HG03378 (cell line): ENCODE measurements at regions not wholly inside any gene's neighbourhood (a gene's known extent, or its start where the extent isn't known, plus 50 kb on each side); places are given as distances from the start of the nearest gene placed in this dataset.

ENCODE experiments used
- ATAC-seq: cut with Tn5 transposase; IDR thresholded peaks from one replicate; pipeline ENCODE4 v1.9.1; 2021; ENCODE audit warnings: mild to moderate bottlenecking, moderate library complexity; ENCODE audit not compliant: unreplicated experiment

DNA sequence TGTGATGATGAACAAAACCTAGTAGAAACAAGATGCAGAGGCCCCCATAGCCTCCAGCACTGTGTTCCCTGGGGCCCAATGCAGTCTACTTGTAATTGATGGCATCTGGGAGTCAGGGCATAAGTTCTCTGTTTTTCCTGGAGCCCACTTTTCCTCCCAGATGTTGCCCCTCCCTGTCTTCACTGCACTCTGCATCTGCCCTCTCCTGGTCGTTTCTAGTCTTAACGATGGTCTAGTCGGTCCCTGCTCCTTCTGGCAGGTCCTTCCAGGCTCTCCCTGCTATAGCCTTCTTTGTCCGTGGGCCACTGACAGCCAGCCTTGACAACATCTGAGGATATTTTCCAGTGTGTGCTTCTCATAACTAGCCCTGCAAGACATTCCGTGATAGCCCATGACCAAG, 208.3 kb downstream of the GXYLT1 start:
- ATAC-seq: no peak

GRCh38 chr12:41935911-41936310, 208.8 kb downstream of the GXYLT1 start:
- ATAC-seq: no peak

GRCh38 chr12:41932470-41932991, 212.1 kb downstream of the GXYLT1 start:
- ATAC-seq: no peak

DNA sequence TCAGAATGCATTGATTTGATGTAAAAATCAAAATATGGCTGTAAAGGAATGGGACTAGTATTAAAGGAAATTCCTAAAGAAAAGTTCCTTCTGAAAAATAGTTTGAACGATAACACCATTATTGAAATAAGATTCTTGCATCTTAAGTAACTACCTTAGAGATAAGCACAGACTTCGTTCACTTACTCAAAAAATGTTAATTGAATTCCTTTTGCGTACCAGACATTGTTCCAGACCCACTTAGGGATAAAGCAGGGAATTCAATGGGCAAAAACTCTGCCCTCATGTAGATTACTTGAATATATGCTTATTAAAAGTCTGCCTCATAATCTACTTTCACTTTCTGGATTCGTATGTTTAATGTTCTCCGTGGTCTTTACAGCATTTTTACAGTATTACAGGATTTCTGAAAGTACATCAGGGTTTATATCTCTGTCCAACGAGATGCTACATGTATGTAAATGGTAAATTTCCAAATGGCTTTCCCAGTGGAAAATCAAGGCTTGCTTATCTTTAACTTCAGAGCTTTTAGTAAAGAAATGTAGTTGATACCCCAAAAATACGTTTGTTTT, 213.7 kb downstream of the GXYLT1 start:
- no peak for ATAC-seq

- ATAC-seq: no peak
Measured at GRCh38 chr12:41924111-41924510, 220.6 kb downstream of the GXYLT1 start.

DNA sequence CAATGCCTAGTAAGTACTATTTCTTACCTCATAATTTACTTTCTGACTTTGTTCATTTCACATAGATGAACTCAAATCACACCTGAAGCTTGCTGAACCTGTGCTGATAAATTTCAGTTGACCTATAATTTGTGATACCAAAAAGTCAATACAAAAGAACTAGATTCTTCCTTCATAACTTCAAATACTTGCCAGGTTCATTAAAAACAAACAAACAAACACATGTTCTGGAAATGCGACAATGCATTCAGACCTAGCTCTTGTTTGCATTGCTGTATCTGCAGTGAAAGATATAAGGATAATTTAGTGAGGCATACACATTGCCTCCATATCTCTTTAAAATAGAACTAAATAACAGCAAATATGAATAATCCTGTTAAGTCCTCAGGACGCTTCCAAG, 221.3 kb downstream of the GXYLT1 start:
- ATAC-seq: no peak

- no peak for ATAC-seq
Measured at GRCh38 chr12:41920355-41920754, 224.3 kb downstream of the GXYLT1 start.

DNA sequence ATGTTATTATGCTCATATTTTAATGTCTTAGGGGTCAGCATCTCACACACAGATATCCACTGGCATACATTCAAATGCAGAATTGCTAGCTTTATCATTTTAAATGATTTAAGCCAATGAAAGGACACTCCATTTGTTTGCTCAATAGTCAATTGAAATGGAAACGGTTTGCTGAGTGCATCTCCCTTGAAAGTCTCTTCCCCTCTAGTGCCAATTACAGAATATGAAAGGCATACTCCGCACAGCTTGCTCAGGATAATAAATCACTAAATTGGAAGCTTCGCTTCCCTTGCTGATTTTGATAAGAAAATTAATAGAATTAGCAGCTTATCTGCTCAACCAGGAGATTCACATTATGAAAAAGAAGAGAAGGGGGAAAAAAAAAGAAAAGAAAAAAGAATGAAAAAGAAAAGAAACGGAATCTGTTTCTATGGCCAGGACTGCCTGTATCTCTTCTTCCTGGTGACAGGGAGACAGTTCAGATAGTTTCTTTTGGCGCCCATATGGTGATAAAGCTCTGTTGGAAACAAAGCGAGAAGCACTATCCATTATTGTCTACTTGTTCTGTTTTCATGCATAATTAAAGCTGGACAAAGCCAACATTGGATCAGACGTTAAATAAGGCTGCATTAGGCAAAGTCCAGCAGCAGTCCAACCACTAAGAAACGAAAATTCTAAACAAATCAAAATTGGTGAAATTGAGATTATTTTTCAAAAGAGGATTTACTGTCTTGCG, 225.0 kb downstream of the GXYLT1 start:
- ATAC-seq: no peak

DNA sequence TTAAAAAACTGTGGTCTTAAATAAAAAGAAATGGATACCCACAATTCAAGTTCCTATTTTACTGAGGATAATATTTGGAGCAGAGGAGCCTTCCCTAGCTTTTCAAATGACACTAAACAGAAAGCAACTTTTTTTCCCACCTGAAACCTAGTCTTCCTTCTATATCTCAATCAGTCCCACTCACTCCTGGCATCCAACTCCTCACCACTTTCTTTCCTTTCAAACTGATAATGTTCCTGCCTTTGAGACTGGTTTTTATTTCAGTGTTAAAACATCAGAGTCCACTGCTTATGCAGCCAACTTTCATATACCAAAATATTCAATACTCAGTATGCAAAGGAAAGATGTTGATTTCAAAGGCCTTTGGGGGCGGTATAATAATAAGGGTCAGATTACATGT, 225.6 kb downstream of the GXYLT1 start:
- no peak for ATAC-seq

DNA sequence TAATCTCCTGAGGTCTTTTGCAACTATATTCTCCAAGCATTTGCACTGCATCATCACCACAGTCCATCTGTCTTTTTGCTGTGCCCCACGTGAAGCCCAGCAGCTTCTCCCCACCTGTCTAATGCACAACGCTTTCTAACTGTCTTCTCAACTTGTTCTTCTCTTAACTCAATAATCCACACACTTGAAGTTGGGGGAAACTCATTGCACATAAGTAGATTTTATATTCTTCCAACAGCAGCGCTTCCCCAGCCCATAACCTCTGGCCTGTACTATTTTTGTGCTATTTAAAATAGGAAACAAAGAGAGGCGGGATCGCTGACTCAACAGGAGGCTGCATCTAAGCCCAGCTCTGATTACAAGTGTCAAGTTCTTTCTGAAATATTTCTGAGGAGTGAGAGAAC, 226.7 kb downstream of the GXYLT1 start:
- ATAC-seq: no peak

DNA sequence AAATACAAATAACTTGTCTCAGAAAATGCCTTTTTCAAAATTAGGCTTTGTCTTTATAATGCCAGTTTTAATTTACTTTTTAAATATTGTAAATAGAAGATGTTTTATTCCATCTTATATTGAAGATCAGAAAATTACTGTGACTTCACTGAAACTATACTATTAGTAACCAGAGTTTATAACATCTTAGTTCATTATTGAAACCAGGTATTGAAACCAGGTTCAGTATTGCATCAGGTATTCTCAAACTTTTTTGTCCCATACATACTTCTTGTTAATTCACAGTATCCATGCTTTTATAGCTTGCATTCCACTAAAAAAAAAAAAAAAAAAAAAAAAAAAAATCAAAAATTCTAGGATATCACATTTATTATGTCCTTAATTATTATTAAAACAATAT, 227.5 kb downstream of the GXYLT1 start:
- no peak for ATAC-seq

DNA sequence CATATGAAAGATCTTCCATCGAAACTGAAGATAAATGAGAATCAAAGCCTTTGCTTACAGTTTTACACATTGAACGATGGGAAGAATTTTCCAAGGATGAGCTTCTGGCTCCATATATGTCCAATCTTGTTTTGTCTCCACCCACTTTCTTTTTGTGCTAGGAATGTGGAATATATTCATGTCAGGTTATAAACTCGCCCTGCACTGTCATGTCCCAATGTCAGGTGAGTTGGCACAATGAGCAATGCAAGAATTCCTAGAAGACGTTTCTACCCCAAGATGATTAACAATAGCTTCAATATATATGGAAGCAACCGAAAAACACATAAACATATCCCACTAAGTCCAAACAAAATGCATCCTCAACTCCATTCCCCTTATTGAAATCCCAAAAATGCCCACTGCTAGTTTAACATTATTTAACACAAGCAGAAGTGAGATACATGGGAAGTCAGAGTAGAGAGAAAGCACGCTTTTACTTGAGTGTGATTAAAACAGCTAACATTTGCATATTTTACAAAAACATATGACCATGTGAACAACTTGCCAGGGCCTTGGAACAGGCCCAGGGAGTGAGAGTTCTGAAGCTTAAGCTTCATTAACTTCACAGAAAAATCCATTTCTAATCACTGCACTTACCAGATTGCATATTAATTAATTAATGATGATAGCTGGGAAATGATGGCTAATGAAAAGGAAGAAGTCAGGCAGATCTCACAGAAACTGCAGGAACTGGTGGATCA, 233.9 kb downstream of the GXYLT1 start:
- no peak for ATAC-seq

- no peak for ATAC-seq
Measured at GRCh38 chr12:41908206-41908605, 236.5 kb downstream of the GXYLT1 start.

- no peak for ATAC-seq
Measured at GRCh38 chr12:41907550-41907949, 237.1 kb downstream of the GXYLT1 start.

DNA sequence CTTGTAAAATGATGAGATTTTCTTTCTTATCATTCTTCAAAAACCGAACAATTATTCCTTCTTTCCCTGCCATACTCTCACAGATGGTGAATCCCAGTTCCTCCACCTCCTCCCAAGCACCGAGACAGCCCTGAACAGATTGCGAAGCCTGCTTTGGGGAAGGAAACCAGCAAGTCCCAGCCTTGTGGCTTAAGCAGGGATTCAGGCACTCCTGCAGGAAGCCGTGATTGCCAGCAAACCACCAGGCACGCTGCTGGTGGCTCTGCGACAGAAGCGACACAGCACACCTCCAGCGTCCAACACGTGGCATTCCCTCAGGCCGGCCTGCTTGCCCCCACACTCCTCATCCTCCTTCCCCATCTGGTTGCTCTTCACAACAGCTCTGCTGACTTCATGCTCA, 237.7 kb downstream of the GXYLT1 start:
- ATAC-seq: no peak

DNA sequence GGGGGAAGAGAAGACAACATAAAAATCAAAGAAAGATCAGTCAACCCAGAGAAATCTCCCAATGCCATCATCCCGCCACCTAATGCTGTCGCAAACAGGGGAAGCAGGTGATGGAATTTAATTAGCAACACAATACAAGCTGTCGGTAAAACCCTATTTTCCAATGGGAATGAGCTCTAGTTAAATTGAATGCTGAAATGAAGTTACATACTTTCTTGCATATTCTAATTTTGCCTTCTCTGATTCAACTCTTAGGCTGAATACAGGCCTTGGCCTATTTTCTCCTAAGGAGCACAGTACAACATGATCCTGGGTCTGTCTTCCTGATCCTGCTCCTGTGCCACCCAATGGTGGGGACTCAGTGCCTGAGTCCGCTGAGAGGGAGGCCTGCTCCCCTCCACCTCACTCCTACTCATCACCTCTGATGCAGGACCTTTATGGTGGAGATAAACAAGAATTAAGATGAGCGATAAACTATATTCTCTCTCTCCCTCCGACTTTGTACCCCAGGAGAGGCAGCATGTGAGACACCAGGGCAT, 238.8 kb downstream of the GXYLT1 start:
- no peak for ATAC-seq

DNA sequence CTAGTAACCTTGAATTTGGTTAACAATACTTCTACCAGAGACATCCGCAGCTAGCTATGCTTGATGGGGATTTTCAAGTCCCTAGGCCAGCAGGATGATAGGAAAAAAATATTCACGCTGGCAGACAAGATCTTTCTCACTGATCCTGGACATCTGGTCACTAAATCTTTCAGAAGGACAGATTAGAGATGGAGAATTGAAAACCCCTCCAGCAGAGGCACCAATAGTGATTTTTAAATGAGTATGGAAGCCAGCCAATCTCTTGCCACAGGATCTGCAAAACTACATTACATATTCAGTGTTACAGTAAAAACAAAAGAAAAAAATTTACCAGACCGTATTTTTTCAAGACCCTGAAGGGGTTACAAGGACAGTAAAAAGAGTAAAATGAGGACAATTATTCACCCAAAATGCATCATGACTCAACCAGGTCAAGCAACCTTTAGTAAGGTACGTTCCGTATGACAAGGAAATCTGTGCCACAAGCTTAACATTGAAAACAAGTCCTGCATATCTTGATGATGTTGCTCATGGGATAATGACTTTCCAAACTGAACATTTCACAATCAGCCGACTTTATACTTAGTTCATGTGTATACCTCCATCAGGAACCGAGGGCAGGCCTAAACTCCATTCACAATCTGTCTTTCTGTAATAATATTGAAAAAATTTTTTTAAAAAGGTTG, 239.5 kb downstream of the GXYLT1 start:
- no peak for ATAC-seq

- no peak for ATAC-seq
Measured at GRCh38 chr12:41904041-41904440, 240.6 kb downstream of the GXYLT1 start.

GRCh38 chr12:41903014-41903708, 241.5 kb downstream of the GXYLT1 start:
- no peak for ATAC-seq

DNA sequence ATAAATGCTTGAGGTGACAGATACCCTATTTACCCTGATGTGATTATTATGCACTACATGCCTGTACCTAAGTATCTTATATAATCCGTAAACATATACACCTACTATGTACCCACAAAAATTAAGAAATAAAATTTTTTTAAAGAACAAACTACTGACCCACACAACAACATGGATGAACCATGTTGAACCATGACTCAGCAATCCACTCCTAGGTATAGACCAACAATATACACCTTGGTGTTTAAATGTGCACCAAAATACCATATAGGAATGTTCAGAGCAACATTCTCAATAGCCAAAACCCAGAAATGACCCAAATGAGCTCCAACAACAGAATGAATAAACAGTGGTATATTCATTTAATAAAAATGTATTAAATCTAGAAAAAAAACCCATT, 245.1 kb downstream of the GXYLT1 start:
- no peak for ATAC-seq

- ATAC-seq: no peak
Measured at GRCh38 chr12:41897593-41897992, 247.1 kb downstream of the GXYLT1 start.
